Left lobe of liver (tissue), 2 donors: ENCODE measurements at regions not wholly inside any gene's neighbourhood (a gene's known extent, or its start where the extent isn't known, plus 50 kb on each side); places are given as distances from the start of the nearest gene placed in this dataset.
"Not testable (repeated sequence)": the region's sequence is repeated elsewhere in the genome, so short reads cannot be mapped to it uniquely, and the experiment has no call there.

Experiments used
- ATAC-seq: fragments of 200-7000 bp; cut with Tn5 transposase; one replicate; pipeline ENCODE4 v1.9.1; 2020; ENCODE audit warnings: mild to moderate bottlenecking, moderate library complexity
- DNase-seq: peaks from one replicate; pipeline ENCODE4 v3.0.0-alpha.2; 2020; ENCODE audit warnings: low spot score
- donor health status: DM: no; HTN: no; CAD: no; lungs with moderate emphysema.
- donor health status: DM: no; HTN: yes; CAD: no.

DNA sequence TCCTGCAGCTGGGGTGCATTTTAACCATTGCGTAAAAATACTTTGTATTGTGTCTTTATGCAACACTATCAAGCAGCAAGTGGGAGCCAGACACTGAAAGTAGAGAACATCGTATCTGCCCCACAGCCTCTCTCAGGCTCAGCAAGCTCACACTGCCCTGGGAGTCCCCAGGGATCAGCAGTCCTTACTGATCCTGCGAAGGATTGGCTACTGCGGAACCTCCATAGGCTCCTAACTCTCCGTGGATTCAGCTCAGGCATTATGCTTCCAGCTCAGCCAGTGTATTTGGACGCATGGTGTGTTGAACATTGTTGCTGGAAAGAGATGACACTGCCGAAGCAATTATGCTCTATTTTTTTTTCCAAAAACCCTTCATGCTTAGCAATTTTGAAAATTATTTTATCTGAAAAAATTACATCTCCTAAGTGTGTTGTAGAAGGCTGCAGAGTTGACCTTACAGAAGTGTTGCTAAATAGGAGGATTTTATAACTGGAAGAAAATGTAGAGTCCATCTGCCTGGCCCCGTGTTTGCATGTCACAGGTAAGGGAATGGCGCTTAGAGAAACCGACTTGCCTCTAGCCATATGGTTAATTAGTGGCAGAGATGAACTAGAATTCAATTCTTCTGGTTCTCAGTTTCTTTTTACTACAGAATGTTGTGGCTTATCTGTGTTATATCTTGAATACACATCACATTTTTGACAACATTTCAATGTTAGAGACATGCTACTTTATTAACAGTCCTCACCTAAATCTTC is 276.4 kb upstream of the COBL start:
- DNase-seq: no peak
- ATAC-seq: no peak

DNA sequence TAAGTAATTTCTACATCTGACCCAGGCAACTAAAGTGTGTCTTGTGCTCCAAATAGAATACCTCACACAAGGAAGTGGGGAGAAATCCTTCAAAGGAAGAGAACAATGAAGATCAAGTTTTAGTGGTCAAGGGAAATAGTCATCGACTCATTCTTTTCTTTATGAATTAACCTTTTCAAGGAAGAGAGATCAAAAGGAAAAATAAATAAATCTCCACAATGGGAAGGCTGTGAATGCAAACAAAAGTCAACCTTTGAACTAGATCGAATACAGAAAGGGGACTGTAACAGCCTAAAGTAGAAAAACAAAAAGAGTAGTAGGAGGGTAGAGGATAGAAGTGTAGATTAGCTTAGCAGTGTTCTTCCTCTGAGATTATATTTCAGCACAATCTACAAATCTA is 274.6 kb upstream of the COBL start:
- DNase-seq (no peak), ATAC-seq (no peak)

DNA sequence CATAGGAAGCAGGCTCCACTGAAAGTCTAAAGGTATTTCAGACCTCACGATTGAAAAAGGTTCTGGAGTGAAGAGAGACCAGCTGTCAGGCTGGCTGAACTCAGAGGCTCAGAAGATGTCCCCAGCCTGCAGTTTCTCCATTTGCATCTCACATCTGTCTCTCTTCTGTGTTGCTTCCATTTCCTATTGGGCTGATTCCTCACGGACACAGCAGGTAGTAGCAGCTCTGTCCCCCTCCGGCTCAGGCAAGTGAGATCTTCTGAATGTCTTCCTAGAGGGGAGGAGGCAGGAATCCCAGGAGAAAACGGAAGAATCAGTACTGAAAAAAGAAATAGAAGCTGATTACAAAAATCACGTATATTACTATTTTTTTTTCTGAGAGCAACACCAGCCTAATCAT is 274.1 kb upstream of the COBL start:
- DNase-seq (no peak), ATAC-seq (no peak)

DNA sequence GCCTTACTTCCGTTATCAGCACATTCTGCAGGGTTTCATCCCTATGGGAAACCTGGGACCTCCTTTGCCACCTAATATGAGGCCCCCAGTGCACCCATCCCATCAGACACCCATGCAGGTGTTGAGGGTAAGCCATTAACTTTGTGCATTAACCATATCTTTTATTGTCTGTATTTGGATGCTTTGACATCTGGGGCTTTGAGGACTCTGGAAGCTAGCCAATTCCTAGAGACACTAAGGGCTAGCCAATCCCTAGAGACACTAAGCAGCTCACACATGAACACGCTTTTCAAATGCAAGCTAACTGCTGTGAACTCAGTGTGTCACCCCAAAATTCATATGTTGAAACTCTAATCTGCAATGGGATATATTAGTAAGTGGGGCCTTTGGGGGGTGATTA is 272.5 kb upstream of the COBL start:
- ATAC-seq (no peak), DNase-seq (no peak)

DNA sequence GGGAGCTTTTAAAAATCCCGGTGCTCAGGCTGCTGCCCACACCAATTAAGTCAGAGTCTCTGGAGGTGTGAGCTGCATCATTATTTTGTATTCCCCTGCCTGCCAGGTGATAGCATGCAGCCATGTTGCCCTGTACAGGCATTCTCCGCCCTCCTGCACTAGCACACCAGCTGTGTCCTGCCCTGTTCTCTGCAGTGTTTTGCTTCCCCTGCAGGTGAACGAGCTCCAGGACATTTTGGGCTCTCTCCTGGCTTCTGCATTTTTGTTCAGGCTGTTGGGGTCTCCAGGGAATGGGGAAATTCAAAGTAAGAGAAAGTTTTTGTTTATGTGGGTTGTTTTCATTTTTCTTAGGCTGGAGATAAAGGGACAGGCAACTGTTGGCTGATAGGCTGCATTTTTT is 271.0 kb upstream of the COBL start:
- DNase-seq: no peak
- ATAC-seq: no peak

DNA sequence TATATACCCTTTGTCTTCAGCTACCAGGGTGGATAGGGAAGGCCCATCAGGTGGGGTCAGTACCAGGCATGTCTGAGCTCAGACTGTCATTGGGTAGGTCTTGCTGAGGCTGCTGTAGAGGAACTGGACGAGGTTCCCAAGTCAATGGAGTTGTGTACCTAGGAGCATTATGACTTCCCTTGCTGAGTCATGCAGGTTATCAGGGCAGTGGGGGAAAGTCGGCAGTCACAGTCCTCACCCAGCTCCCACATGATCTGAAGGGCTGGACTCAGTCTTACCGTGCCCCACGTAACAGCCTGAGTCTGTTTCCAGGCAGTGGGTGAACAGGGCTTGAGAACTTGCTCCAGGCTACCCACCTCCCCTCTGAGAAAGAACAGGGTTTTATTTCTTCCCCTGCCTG is 260.8 kb upstream of the COBL start:
- no peak for DNase-seq
- ATAC-seq: no peak

DNA sequence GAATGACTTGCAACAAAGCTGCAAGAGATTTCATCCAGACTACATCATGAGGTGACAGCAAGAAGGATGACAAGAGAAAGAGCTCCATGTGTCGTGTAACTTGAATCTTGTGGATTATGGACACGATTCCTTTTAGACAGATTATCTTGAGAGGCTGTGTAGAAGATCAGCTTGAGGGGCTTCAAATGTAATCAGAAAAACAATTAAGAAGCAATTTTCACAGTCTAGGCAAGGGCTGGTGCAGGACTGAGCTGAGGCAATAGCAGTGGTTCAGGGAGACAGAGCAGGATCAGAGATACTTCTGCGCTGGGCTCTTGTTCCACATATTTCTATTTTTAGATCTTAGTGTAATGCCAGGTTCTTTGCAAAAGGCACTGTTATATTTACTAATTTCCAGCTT is 253.0 kb upstream of the COBL start:
- DNase-seq (no peak), ATAC-seq (no peak)

DNA sequence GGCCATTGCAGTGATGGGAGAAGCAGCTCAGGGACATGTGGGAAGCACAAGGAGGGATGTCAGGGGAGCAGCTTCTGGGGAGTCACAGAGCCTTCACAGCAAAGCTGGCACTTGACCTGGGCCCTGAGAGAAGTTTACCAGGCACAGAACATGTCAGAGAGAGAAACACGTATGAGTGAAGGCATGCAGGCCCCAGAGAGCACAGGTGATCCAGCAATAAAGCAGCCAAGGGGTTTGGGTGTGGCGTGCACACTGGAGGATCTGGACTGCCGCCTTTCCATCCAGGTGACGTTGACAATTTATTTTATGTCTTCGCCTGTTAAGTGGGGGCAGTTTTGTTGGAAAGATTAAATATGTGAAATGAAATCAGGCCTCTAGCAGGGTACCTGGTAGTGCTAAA is 252.6 kb upstream of the COBL start:
- no peak for DNase-seq
- ATAC-seq: no peak

DNA sequence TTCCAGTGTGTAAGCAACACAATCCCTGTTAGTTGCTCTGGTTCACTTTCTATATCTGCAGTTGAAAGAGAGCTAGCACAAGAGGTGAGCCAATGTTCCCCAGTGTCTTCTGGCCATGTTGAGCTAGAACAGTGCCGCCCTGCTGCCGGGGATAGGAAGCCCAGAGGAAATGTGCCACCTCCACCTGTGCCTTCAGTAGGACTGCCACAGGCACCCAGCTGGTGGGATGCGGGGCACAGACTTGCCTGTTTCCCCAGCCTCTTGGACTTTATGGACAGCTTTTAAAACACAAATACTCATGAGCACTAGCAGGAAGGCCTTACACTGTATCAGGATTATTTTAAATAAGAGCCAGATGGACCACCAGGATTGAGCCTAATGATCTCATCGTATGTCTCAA is 234.5 kb upstream of the COBL start:
- ATAC-seq (no peak), DNase-seq (no peak)

DNA sequence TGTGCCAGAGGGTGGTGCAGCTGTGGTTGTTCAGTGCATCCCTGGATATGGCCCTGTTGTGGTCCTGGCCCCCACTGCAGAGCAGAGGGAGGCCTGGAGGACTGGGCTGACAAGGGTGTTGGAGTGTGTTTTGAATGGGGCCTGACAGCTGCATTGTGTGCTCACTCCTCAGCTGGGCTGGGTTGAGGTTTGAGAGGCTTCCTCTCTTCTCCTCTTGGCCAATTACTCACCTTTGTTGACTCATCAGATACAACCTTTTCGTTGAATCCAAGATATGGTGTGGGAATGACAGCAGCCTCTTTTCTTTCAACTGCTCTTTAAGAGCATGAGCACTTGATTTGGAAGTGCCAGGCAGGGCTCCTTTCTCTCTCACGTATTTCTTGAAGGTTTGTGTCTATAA is 228.5 kb upstream of the COBL start:
- DNase-seq (no peak), ATAC-seq (no peak)

DNA sequence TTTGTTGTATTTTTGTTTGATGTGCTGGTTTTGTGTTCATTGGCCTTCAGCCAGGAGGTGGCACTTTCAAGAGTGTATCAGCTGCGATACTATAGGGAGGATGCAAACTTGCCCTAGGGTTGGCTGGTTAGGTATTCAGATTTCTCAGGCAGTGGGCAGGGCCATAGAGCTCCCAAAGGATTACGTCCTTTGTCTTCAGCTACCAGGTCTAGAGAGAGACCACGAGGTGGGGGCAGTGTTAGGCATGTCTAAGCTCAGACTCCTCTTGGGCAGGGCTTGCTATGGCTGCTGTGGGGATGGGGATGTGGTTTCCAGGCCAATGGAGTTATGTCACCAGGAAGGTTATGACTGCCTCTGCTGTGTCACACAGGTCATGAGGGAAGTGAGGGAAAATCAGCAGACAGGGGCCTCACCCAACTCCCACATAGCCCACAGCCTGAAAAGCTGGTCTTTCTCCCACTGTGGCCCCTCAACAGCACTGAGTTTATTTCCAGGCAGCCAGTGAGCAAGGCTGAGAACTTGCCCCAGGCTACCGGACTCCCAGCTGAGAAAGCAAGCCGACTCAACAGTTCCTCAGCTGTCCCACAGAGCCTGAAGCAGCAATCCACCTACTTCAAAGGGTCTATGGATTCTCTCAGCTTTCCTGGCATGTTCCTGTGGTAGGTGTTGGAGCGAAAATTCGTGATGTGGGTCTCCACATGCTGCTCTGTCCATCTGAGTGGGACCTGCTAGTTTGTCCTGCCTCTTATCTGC is 227.4 kb upstream of the COBL start:
- DNase-seq: no peak
- no peak for ATAC-seq

DNA sequence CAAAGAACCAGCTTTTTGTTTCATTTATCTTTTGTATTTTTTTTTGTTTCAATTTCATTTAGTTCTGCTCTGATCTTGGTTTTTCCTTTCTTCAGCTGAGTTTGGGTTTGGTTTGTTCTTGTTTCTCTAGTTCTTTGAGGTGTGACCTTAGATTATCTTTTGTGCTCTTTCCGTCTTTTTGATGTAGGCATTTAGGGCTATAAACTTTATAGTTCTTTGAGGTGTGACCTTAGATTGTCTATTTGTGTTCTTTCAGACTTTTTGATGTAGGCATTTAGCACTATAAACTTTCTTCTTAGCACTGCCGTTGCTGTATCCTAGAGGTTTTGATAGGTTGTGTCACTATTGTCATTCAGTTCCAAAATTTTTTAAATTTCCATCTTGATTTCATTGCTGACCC is 224.3 kb upstream of the COBL start:
- not testable (repeated sequence) for DNase-seq, ATAC-seq

DNA sequence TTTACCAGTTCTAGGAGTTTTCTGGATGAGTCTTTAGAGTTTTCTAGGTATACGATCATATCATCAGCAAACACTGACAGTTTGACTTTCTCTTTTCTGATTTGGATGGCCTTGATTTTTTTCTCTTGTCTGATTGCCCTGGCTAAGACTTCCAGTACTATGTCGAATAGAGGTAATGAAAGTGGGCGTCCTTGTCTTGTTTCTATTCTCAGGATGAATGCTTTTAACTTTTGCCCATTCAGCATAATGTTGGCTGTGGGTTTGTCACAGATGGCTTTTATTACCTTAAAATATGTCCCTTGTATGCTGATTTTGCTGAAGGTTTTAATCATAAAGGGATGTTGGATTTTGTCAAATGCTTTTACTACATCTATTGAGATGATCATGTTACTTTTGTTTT is 223.2 kb upstream of the COBL start:
- DNase-seq (no peak), ATAC-seq (no peak)

DNA sequence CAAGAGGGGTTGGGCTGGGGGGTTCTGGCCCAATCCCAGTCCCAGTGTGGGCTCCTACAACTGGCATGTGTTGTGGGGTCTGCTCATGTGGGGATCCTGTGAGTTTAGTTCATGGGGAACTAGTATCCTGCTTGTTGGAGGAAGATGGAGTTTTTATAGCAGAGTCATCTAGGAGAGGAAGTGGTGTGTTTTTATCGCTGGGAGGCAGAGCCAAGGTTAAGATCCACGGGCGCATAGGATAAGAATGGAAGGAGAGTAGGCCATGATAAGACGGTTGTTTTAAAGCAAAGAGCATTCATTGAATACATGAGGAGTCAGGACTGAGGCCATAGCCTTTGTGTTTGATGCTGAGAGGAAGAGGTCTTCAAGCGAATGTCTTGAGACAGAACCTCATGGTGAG is 211.6 kb upstream of the COBL start:
- no peak for ATAC-seq
- no peak for DNase-seq

DNA sequence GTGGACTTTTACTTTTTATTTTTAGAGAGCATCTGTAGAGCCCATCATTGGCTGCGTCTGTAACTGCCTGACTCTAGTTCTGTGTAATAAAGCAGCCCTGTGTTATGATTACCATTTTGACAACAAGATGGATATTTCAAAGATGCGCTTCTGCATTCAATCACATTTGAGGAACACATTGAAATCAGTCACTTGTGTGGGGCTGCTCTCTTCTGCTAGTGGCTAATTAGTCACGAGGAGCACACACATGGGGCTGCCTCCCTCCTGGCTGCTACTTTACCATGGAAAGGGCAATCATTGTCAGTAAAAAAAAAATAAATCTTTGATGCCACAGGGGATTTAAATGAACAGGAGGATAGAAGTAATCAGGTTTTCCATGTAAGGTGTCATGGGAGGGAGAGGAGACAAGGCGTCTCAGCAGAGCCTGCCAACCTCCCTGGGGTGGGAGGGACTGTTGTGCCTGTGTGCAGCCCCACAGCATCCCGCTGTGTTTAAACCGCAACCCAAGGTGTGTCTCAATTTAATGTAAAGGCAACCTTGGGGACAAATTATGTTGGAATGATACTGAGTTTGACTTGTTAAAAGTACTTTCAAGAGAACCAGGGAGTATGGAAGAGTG is 205.2 kb upstream of the COBL start:
- no peak for ATAC-seq
- no peak for DNase-seq

DNA sequence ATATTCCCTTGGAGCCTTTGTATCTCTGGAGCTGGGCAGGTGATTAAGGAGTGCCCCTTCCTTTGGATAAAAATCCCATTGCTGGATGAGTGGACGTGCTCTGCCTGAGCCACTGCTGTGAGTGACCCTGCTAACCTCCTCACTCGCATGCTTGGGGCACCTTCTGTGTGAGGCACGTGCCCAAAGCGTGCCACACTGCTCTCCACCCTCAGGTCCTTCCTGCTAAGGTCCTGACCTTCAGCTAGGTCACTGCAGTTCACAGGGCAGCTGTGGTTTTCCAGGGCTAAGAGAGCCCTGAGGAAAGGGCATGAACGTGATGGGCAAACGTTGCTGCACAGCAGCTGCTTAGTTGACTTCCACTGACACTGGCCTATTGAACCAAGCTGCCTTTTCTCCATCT is 204.4 kb upstream of the COBL start:
- DNase-seq: no peak

DNA sequence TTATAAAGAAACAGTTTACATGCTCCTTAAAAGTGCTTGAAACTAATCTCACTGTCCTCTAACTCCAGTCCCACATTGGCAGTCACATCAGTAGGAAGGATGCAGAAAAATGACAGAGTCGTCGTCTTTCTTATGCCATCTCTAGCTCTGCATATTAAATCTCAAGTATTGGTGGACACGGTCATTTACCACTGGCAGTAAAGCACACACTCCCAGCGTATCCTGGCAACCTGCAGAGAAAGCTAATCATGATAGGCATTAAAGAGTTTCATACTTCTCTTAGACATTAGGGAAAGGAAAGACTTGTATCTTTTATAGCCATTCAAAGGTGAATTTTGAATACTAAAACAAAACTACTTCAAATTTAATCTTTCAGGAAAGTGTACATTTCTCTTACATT is 202.0 kb upstream of the COBL start:
- ATAC-seq (no peak), DNase-seq (no peak)

More for the DNA sequence above, 204.4 kb upstream of the COBL start:
- ATAC-seq: no peak

DNA sequence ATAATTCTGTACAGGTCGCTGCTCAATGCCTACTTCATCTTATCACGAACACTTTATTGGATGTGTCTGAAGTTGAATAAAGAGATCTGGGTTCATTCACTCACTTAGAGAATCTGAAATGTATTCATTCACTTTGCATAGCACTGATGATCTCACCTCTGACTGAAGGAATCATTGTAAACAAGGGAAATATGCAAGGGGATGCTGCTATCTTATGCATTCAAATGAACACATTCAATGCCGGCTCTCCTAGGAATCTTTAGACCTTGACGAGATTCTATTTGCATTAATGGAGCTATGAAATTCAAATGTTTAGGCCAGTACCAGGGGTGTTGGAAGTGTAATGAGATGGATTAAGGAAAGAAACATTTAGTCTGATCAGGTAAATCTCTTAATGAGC is 200.6 kb upstream of the COBL start:
- DNase-seq: no peak
- ATAC-seq: no peak

DNA sequence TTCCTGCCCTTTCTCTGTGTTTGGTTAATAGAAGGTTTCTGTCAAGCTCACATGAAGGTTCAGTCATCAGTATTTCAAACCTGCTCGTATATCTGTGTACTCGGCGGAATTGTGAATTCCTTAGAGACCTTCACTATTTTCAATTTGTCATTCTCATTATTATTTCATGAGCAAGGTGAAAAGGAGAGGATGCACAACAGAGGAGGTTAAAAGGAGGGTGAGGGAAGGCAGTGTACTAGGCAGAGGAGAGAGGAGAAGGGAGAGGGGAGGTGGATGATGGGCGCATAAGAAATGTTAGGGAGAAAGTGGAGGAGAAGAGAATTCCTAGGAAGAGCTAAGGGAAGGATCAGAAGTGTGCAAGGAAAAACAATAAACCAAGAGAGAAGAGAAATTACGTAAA is 185.0 kb upstream of the COBL start:
- no peak for ATAC-seq
- no peak for DNase-seq

DNA sequence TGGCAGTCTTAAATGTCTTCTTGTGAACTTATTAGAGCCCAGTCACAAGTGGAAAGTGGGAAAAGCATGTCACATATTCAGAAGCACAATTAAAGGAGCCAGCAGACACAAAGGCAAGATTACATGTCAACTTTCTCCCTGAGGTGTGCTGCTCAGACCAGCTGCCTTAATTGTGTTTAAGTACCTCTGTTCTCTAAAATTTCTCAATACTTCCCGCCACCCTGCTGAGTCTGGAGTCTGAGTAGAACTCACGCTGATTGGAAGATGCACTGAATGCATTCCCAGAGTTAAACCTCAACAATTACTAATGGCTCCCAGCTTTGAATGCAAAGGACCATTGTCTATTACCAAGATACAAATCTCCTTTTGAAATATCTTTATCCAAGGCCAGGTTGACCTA is 166.4 kb upstream of the COBL start:
- no peak for DNase-seq
- no peak for ATAC-seq

DNA sequence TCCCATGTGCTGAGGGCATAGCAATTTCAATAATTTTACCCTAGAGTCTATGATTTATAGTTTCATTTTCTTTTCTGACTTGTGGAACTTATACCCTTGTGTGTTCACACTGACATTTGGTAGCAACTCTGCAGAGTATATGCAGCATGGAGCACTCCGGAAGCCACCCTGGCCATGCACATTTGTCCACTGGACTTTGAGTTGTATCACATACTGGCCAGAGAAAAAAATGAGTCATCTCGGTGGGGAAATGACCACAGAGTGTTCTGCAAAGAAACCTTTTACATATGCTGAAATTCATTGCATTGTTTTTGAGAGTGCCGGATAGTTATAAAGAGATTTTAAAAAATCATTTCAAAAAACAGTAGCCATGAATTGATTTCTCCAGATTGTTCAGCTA is 164.8 kb upstream of the COBL start:
- DNase-seq (no peak), ATAC-seq (peak; percentile 26)

DNA sequence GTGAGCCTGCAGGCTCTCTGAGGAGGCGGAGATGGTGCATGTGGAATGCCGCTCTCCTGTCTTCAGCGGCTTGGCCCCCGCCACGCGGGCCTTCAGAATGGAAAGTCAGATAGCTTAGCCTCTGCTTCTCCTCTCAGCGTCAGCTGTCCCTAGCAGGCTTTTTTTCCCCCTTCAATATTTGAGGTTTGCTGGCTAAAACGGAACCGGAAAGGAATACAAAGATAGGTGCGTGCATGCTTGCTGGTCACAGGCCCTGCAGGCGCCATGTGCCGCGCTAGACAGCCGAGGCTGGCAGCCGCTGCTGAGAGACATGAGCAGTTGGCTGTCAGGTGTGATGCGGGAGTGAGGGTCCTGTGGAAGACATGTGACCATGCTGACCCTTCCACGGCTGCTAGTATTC is 161.2 kb upstream of the COBL start:
- DNase-seq (no peak), ATAC-seq (no peak)
